DLD1 (cell line): ENCODE measurements at regions not wholly inside any gene's neighbourhood (a gene's known extent, or its start where the extent isn't known, plus 50 kb on each side); places are given as distances from the start of the nearest gene placed in this dataset.

Experiments
- in situ Hi-C: cut with HindIII; loops from 2 replicates; pipeline ENCODE4 v1.10.0; 2017; ENCODE audit warnings: low sequenced_read_pairs

DNA sequence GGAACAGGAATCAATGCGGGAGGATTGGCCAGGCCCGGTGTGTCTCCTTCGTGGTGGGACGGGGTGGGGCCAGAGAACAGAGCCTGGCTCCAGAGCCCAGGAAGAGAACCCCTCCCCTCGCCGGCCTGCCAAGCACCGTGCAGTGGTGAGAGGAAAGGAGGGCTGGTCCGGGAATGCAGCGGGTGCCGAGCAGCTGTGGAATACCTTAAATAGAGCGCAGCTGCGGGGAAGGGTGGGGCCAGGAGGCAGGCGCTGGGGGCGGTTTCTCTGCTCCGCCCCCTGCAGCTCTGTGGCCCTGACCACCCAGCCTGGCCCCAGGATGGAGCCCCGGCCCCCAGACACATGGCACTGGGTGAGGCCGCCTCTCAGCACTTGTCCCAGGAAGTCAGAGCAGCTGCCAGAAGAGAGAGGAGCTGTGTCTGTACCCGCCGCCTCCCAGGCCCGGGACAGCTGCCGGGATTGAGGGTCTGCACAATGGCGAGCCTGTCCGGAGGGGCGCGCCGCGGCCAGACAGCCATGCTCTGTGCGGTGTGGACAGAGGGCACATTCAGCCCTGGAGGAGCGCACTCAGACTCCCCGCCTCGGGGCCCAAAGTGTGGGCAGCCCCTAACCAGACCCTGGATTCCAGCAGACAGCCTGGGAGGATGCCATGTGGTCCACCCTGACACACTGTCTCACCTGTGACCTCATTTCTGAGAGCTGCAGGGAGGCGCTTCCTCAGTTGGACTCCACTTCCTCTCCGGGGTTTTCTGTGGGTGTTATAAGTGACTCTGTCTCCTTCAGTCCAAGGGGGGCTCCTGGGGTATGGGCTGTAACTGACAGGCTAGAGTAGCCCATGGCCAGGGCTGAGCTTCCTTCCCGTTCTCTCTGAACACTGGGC, 268.8 kb downstream of the SEC14L1 start:
- in situ Hi-C loops = no loop called here

DNA sequence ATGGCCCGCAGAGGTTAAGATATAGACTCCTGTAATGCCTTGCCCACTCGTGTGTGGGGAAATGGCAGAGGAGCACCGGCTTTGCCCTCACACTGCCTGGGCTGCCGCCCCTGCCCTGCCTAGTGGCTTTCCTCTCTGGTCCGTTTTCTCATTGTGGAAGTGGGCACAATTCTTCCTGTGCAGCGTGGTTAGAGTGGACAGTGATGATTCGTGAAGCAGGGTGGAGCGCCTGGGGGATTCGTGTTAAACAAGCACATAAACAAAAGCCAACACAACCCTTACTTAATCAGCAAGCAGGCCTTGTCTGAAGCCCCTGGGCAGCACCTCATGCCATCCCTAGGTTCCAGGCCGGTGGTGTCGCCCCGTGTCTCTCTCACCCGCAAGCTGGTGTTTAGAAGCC, 269.7 kb downstream of the SEC14L1 start:
- in situ Hi-C loops = no loop called here

- in situ Hi-C loops = no loop called here
Measured at GRCh38 chr17:77414811-77415400, 274.1 kb downstream of the SEC14L1 start.

GRCh38 chr17:77416105-77416713, 275.4 kb downstream of the SEC14L1 start:
- in situ Hi-C loops = no loop called here

DNA sequence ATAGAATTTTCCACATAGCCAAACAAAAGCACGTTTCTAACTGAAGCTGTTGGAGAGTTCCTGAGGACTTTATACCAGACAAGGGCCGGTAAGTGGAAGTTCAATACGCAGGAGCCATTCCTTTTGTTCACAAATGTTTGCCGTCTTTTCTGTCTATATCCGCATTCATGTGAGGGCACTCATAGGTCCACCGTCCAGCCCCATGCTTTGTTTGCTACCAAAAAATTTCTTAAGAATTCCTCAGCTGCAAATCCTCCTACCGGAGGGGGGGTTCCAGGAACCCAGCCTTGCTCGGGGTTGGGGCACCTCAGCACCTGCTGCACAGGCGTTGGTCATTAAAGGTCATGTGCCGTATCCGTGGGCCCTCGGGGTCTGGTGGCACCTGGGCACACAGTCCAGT, 276.8 kb downstream of the SEC14L1 start:
- in situ Hi-C loops = no loop called here

DNA sequence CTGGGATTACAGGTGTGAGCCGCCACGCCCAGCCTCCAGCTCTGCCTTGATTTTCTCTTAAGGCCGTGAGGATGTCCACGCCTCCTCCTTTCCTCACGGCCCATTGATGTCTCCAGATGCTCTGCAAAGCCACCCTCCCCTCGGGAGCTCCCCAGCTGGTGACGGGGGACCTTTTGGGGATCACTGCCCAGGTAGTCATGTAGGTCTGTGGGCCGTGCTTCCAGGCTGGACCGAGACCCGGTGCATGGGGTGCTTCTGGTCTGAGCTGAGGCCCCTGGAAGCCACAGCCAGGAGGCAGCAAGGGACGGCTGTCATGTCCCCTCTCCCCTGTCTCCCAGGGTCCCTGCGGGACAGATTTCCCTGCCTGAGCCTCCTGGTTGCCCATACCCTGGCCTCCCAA, 277.8 kb downstream of the SEC14L1 start:
- in situ Hi-C loops = no loop called here

DNA sequence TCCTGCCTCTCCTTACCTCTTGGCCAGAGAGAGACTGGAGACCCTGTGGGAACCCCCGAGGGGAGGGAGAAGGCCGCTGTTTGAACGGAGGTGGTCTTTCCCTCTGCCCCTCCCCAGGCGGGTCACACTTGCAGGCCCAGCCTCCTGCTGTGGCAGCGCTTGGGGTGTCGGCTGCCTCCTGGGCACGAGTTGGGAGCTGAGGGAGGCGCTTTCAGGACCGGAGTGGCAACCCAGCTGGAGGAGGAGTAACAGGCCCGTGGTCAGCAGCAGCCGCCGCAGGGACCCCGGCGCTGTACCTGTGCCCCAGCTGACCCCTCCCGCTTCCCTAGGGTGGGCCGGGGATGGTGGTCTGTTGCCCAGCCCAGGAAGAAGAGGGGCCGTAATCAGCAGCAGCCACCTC, 278.3 kb downstream of the SEC14L1 start:
- in situ Hi-C loops = no loop called here

- in situ Hi-C loops = no loop called here
Measured at GRCh38 chr17:77419547-77420094, 278.9 kb downstream of the SEC14L1 start.

- in situ Hi-C loops = no loop called here
Measured at GRCh38 chr17:77420095-77420803, 279.5 kb downstream of the SEC14L1 start.

DNA sequence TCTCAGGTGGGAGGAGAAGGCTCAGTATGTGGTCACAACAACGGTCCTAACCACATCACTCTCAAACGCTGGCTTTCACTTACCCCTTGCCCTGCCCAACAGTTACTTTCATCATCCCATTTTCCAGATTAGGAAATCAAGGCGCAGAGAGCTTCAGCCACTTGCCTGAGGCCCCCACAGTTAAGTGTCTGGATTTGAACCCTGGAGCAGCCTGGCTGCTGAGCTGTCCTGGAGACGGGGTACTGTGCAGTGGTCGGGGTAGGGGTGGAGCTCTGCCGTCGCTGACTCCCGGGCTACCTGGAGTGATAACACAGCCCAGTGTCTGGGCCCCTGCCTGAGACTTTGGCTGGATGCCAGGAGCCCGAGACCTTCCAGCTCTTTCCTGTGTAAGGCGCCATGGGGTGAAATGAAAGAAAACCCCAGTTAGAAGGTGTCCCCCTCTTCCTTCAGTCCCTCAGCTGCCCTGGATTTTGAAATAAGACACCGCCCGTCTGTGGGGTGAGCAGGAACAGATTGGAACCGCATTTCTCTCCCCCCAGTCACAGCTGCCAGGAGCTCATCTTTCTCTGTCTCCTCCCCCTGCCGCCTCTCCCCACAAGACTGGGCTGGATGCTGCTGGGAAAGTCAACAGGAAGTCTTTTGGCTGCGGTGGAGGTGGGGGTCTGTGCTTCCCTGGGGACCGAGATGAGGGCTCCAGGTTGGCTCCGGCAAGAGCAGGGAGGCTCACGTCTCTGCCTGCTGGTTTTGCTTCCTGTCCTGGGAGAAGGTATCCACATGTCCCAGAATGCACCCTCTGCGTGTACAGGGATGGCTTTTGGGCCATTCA, 280.2 kb downstream of the SEC14L1 start:
- in situ Hi-C loops = no loop called here

GRCh38 chr17:77421630-77421972, 280.8 kb downstream of the SEC14L1 start:
- in situ Hi-C loops = no loop called here

GRCh38 chr17:77422104-77422747, 281.5 kb downstream of the SEC14L1 start:
- in situ Hi-C loops = no loop called here

DNA sequence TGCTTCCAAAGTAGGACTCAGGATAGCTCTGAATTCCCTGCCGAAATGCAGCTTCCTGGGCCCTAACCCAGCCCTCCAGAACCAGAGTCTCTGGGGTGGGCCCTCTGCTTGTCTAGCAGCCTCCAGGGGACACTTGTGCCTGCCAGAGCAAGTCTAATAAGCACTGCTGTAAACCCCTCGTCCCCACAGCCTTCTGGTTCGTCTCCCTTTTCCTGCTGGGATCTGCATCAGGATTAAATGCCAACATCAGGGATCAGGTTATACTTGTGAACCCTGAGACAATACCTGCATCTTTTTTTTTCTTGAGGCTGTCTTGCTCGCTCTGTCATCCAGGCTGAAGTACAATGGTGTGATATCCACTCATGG, 282.0 kb downstream of the SEC14L1 start:
- in situ Hi-C loops = no loop called here

DNA sequence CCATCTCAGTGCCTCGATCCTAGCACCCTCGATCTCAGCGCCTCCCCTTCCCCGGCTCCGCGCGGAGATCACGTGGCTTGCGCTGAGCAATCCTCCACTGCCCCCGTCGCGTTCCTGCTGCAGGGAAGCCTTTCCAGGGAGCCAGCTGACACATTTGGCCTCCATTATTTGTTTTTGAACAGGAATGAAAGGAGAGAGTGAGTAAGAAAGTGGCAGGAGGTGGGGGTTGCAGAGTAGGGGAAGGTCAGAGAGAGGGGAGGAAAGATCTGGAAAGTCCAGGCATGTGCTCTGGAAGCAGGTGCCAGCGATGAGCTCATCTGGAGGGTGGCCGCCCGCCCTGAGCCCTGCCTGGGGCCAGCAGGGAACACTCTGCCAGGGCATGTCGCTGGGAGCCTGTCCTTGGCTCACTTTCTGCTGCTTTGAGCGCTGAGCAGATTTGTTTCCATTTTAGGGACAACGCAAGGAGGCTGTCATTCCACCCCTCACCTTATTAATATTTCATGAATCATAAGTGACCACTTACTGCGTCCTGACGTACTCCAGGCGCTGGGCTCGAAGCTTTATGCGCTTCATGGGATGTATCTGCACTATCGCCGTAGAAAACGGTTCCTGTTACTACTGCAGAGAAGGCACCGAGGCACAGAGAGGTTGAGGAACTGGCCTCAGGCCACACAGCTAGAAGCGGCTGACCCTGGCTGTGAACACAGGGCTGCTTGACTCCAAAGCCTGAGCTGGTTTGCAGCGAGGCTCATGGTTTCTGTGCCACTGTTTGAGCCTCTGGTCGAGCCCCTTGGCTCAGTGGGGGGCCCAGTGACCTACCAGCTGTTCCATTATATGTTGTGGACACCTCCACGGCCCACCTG, 283.1 kb downstream of the SEC14L1 start:
- in situ Hi-C loops = no loop called here

DNA sequence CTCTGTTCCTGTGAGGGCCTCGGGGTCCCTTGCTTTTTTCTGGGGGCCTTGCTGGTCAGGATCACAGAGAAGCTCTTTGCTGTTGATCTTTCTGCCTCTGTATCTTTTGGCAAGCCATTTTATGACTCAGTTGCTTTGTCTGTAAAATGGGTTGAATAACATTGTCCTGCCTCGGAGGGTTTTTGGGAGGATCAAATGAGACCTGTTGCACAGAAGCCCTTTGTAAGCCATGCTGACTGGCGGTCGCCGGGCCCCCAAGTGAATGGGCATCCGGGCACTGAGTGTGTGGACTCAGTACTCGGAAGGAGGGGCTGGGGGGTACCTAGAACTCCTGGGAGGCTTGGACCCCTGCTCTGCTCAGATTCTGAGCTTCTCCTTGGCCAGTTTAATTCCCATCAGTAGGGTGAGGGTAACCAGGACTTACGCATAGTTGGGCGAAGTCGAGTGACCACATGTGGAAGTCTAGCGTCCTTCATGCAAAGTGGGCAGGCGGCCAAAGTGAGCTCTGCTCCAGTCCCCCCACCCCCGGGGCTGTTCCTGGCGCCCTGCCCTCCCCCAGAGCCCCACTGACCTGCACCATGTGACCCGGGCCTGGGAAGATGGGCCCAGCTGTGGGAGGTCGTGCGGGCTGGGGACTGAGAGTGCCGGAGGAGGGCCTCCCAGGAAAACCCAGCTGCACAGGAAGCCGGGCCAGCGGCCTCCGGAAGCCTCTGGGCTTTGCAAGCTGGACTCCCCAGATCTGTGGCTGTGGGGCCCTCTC, 284.0 kb downstream of the SEC14L1 start:
- in situ Hi-C loops = no loop called here

DNA sequence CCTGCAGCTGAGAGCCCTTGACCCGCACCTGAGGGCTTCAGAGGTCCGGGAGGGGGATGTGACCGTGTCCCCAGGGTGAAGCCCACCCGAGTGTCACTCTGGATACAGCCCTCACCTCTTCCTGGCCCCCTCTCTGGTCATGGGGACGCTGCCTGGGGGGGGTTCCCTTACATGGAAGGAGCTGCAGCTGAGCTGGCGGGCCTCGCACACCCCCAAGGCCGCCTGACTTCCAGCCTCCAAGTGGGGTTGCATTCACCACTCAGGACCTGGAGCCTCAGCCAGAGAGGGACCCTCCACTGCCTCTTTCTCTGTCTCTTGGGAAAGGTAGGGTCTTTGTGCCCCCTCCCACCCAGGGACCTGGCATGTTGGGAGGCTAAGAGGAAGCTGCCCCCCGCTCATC, 284.6 kb downstream of the SEC14L1 start:
- in situ Hi-C loops = no loop called here

DNA sequence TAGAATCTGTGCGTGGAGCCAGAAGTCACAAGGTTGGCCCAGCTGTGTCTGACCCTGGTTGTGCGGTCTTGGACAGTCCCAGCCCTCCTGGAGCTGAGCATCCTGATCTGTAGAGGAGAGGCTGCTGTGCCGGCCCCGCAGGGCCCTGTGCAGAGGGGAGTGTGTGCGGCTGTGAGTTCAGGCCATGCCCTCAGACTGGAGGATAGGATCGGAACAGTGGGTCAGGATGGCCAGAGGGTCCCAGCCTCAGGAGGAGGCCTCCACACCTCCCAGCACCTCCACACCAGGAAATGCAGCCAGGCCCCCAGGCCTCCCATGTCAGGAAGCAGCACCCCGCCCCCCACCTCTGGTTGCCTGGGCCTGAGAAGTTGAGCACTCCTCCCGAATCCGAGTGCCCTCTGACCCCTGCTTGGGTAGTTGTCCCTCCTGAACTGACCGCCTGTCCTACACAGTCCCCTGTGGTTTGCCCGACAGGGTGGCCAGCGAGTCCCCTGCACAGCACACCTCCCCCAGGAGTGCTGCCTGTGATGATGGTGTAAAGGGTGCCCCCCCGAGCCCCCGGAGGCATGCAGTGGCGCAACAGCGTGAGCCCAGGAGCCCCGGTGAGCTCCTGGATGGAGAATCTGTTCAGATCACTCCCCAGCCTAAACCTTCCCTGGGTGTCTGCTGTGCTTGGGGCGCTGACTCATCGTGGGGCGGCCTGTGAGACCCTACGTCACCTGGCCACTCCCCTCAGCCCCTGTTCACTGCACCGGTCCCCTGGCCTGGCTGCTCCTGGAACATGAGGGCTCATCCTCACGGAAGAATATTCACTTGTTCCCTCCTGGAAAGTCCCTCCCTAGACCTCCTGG, 285.2 kb downstream of the SEC14L1 start:
- in situ Hi-C loops = no loop called here
